ENCODE measurements at regions not wholly inside any gene's neighbourhood (a gene's known extent, or its start where the extent isn't known, plus 50 kb on each side); places are given as distances from the start of the nearest gene placed in this dataset.

GRCh38 chr2:82498777-82499443 lies 1960.2 kb downstream of the SUCLG1 start:
- Histone ChIP-seq H3K27me3 (no peaks in the 10 kb centered on the region), H3K36me3 (replicated peaks in 1 of 2; ENCODE audit: insufficient read depth in 1 of 2, low read depth in 2 of 2) (no peaks in the 10 kb centered on the region), H3K4me1 (no peaks in the 10 kb centered on the region), H3K27ac (no peak overlapping the region), H3K4me3 (no peak overlapping the region), H3K9me3 (peaks cover 0 to 13% (median 0%) of the 10 kb centered on the region in 3 donors)
- WGBS, 2 donors, result 54 to 63% methylated on average over 6 of the region's 6 CpGs
- DNase-seq (no peak), ATAC-seq (no peak)
- TF ChIP-seq CTCF (IDR thresholded peaks at IDR 0.05), result no peak
- TF ChIP-seq POLR2A (IDR thresholded peaks at IDR 0.05), result no peak
- intact Hi-C loops (cut with DNase I), result no loop called here

GRCh38 chr2:82494739-82495138 lies 1964.3 kb downstream of the SUCLG1 start:
- ATAC-seq (no peak), DNase-seq (no peak)
- no peaks in the 10 kb centered on the region for H3K36me3 ChIP-seq (replicated peaks in 1 of 2; ENCODE audit: insufficient read depth in 1 of 2, low read depth in 2 of 2)
- no peaks in the 10 kb centered on the region for H3K27me3 ChIP-seq
- no peak for TF ChIP-seq CTCF (IDR thresholded peaks at IDR 0.05)
- no peak for TF ChIP-seq POLR2A (IDR thresholded peaks at IDR 0.05)
- WGBS, 2 donors, result 31 to 36% methylated on average over 5 of the region's 5 CpGs
- H3K4me3 ChIP-seq, result no peak overlapping the region
- H3K4me1 ChIP-seq, result no peaks in the 10 kb centered on the region
- no peaks in the 10 kb centered on the region for H3K9me3 ChIP-seq
- H3K27ac ChIP-seq, result no peak overlapping the region
- intact Hi-C loops (cut with DNase I), result no loop called here

GRCh38 chr2:82491591-82491990 lies 1967.5 kb downstream of the SUCLG1 start:
- Histone ChIP-seq H3K27ac (no peak overlapping the region), H3K9me3 (no peaks in the 10 kb centered on the region), H3K4me3 (no peak overlapping the region), H3K4me1 (no peaks in the 10 kb centered on the region), H3K36me3 (replicated peaks in 1 of 2; ENCODE audit: insufficient read depth in 1 of 2, low read depth in 2 of 2) (no peaks in the 10 kb centered on the region), H3K27me3 (no peaks in the 10 kb centered on the region)
- DNase-seq (no peak), ATAC-seq (no peak)
- TF ChIP-seq POLR2A (IDR thresholded peaks at IDR 0.05) (no peak), CTCF (IDR thresholded peaks at IDR 0.05) (no peak)
- 67 to 70% methylated on average over 1 of the region's 1 CpG for WGBS, 2 donors
- intact Hi-C loops (cut with DNase I), result no loop called here

- no peak for ATAC-seq
- intact Hi-C loops (cut with DNase I), result no loop called here
- no peaks in the 10 kb centered on the region for H3K9me3 ChIP-seq
- TF ChIP-seq CTCF (IDR thresholded peaks at IDR 0.05) (no peak), POLR2A (IDR thresholded peaks at IDR 0.05) (no peak)
- no peaks in the 10 kb centered on the region for H3K4me1 ChIP-seq
- no peak for DNase-seq
- no peaks in the 10 kb centered on the region for H3K27me3 ChIP-seq
- WGBS, 2 donors, result 46 to 50% methylated on average over 3 of the region's 3 CpGs
- no peaks in the 10 kb centered on the region for H3K36me3 ChIP-seq (replicated peaks in 1 of 2; ENCODE audit: insufficient read depth in 1 of 2, low read depth in 2 of 2)
- H3K4me3 ChIP-seq, result no peak overlapping the region
- no peak overlapping the region for H3K27ac ChIP-seq
These were observed 1971.7 kb downstream of the SUCLG1 start for GRCh38 chr2:82487354-82487753.

- H3K4me1 ChIP-seq, result no peaks in the 10 kb centered on the region
- DNase-seq (no peak), ATAC-seq (no peak)
- no peaks in the 10 kb centered on the region for H3K36me3 ChIP-seq (replicated peaks in 1 of 2; ENCODE audit: insufficient read depth in 1 of 2, low read depth in 2 of 2)
- 95 to 100% methylated on average over 2 of the region's 2 CpGs for WGBS, 2 donors
- TF ChIP-seq CTCF (IDR thresholded peaks at IDR 0.05) (no peak), POLR2A (IDR thresholded peaks at IDR 0.05) (no peak)
- intact Hi-C loops (cut with DNase I), result no loop called here
- no peaks in the 10 kb centered on the region for H3K9me3 ChIP-seq
- H3K4me3 ChIP-seq, result no peak overlapping the region
- H3K27ac ChIP-seq, result no peak overlapping the region
- no peaks in the 10 kb centered on the region for H3K27me3 ChIP-seq
These were observed 1973.4 kb downstream of the SUCLG1 start for GRCh38 chr2:82485701-82486100.

All from body of pancreas (tissue), 4 donors.